Amniotic epithelial cell (primary cell): ENCODE measurements at regions not wholly inside any gene's neighbourhood (a gene's known extent, or its start where the extent isn't known, plus 50 kb on each side); places are given as distances from the start of the nearest gene placed in this dataset.

Experiments used
- DNase-seq: peaks from one replicate; pipeline ENCODE4 v3.0.0-alpha.2; 2010; ENCODE audit warnings: low read depth

DNA sequence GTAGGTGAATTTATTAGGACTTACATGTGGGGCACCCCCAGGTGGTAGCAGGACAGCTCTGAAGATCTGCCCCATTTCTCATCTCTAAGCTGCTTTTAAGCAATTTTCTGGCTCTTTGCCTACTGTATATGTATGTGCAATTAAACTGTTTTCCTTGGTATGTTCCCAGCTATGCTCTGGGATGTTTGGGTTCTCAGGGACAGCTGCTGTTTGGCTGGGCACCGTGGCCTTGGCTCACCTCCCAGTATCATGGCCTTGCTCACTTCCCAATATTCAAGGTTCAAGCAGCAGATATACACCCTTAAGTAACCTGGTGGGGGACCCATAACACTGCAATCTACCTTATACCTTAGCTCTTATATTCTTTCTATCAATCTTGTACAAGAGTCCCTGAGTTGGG is 53.7 kb upstream of the KITLG start:
- DNase-seq: no peak

DNA sequence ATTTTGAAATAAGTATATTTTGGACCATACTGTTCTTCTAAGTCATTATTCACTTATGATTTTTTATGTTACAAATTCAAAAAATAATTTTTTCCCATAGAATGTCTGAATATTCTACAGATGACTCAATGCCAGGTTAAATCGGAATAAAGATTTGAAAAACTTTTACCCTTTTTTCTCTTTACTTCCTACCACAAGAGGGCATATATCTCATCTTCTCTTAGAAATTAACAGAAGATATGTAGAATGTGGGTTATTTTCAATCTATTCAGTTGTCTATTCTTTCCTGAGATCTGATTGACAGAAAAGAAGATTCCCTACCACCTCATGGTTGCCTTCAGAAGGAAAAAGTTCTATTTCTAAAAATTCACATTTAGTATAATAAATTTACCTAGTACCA is 53.0 kb upstream of the KITLG start:
- DNase-seq: no peak

DNA sequence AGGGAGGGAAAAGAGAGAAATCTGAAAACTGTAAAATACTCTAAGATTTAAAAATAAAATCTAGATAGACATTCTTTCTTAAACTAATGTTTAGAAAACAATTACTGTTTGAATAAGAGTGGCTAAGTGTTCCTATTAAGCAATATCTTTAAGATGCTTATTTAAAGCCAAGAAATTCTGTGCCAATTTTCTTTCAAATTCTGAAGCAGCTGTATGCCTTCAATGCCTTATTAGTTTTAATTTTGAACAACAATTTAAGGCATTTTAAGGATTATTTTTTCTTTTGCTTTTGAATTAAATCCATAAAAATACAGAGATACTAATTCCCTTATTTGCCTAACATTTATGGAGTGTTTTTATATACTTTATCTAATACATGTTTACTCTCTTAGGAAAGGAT is 50.3 kb upstream of the KITLG start:
- DNase-seq: no peak
